ENCODE measurements at regions not wholly inside any gene's neighbourhood (a gene's known extent, or its start where the extent isn't known, plus 50 kb on each side); places are given as distances from the start of the nearest gene placed in this dataset.

DNA sequence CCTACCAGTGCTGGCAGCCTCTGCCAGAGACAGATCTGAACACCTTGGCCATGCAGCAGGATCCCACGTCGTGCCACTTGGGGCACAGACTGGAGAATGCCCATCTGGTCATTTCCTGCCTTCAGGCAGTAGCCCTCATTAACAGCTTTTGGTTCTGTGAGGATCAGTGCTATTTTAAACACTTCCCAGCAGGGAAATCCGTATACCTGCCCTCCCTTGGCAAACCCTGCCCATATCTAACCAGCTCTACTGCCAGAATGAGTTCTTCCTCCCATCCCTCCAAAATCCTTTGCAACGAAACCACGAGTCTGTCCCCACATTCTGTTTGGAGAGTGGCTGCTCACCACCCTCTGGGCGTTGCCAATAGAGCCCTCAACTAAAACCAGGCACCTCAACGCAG, 245.7 kb downstream of the ENGASE start:
- TF ChIP-seq, protein P1, sequence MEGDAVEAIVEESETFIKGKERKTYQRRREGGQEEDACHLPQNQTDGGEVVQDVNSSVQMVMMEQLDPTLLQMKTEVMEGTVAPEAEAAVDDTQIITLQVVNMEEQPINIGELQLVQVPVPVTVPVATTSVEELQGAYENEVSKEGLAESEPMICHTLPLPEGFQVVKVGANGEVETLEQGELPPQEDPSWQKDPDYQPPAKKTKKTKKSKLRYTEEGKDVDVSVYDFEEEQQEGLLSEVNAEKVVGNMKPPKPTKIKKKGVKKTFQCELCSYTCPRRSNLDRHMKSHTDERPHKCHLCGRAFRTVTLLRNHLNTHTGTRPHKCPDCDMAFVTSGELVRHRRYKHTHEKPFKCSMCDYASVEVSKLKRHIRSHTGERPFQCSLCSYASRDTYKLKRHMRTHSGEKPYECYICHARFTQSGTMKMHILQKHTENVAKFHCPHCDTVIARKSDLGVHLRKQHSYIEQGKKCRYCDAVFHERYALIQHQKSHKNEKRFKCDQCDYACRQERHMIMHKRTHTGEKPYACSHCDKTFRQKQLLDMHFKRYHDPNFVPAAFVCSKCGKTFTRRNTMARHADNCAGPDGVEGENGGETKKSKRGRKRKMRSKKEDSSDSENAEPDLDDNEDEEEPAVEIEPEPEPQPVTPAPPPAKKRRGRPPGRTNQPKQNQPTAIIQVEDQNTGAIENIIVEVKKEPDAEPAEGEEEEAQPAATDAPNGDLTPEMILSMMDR (IDR thresholded peaks at IDR 0.05; ENCODE audit: borderline replicate concordance, extremely low read depth, insufficient read depth) = no peak
- no peak for DNase-seq
- H3K4me1 ChIP-seq (ENCODE audit: control insufficient read depth in 2 of 3, insufficient read depth in 2 of 3, low read depth in 1 of 3, low read length in 3 of 3) = no peaks in the 10 kb centered on the region

DNA sequence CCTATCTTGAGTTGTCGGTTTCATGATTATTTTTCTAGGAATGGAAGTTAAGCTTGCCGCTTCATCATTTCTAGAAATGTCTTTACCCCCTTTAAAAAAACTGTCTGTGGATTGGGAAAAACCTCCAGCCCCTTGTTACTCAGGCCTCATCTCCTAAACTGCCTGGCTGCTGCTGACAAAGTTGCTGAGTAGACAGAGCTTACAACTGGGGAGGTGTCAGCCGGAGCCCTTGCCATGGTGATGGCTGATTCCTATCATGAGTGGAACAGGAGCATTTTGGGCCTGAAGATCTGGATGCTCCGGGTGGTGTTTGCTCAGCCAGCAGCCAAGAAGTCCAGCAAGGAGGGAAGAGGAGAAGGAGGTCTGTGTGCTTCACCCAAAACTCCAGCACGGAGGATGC, 243.3 kb downstream of the ENGASE start:
- FAIRE-seq = no peak
- Histone ChIP-seq H3K36me3 (ENCODE audit: control insufficient read depth in 2 of 3, insufficient read depth in 3 of 3, low read length in 3 of 3) (no peaks in the 10 kb centered on the region), H3K27ac (ENCODE audit: low read depth in 2 of 2, low read length in 2 of 2) (no peak overlapping the region), H3K4me1 (ENCODE audit: control insufficient read depth in 2 of 3, insufficient read depth in 2 of 3, low read depth in 1 of 3, low read length in 3 of 3) (no peaks in the 10 kb centered on the region), H3K9ac (ENCODE audit: low read length in 3 of 3) (no peak overlapping the region), H3K27me3 (ENCODE audit: control insufficient read depth, insufficient read depth, low read length) (peaks cover 6% of the 10 kb centered on the region), H3K4me3 (ENCODE audit: low read length in 3 of 3) (no peak overlapping the region), H3K9me3 (ENCODE audit: control insufficient read depth in 2 of 3, insufficient read depth in 1 of 3, low read length in 3 of 3) (no peaks in the 10 kb centered on the region)
- intact Hi-C loops (cut with DNase I) = no loop called here
- TF ChIP-seq, protein P1 (IDR thresholded peaks at IDR 0.05; ENCODE audit: borderline replicate concordance, extremely low read depth, insufficient read depth) = no peak
- DNase-seq = no peak

More for the DNA sequence above, 245.7 kb downstream of the ENGASE start:
- H3K36me3 ChIP-seq (ENCODE audit: control insufficient read depth in 2 of 3, insufficient read depth in 3 of 3, low read length in 3 of 3) = no peaks in the 10 kb centered on the region
- peaks cover 2% of the 10 kb centered on the region for H3K27me3 ChIP-seq (ENCODE audit: control insufficient read depth, insufficient read depth, low read length)
- H3K9me3 ChIP-seq (ENCODE audit: control insufficient read depth in 2 of 3, insufficient read depth in 1 of 3, low read length in 3 of 3) = no peaks in the 10 kb centered on the region
- H3K4me3 ChIP-seq (ENCODE audit: low read length in 3 of 3) = no peak overlapping the region
- H3K9ac ChIP-seq (ENCODE audit: low read length in 3 of 3) = no peak overlapping the region
- no peak overlapping the region for H3K27ac ChIP-seq (ENCODE audit: low read depth in 2 of 2, low read length in 2 of 2)
- no peak for FAIRE-seq
- intact Hi-C loops (cut with DNase I) = no loop called here

DNA sequence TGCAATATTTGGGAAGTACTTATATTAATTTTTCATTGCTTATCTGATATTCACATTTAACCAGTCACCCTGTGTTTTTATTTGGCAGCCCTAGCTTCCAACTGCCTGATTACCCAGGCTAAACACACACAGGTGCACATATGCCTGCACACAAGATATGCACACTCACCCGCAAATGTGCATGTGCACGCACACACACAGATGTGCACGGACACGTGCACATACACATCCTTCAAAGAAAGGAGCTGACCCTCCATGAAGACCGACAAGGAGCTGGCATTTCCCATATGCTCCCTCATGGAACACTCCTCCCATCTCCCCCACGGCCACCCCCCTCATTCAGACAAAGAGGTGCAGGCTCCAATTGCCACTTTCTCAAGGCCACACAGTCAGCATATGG, 242.2 kb downstream of the ENGASE start:
- Histone ChIP-seq H3K27ac (ENCODE audit: low read depth in 2 of 2, low read length in 2 of 2) (no peak overlapping the region), H3K9ac (ENCODE audit: low read length in 3 of 3) (no peak overlapping the region), H3K4me3 (ENCODE audit: low read length in 3 of 3) (no peak overlapping the region), H3K4me1 (ENCODE audit: control insufficient read depth in 2 of 3, insufficient read depth in 2 of 3, low read depth in 1 of 3, low read length in 3 of 3) (no peaks in the 10 kb centered on the region), H3K27me3 (ENCODE audit: control insufficient read depth, insufficient read depth, low read length) (peaks cover 6% of the 10 kb centered on the region), H3K9me3 (ENCODE audit: control insufficient read depth in 2 of 3, insufficient read depth in 1 of 3, low read length in 3 of 3) (no peaks in the 10 kb centered on the region), H3K36me3 (ENCODE audit: control insufficient read depth in 2 of 3, insufficient read depth in 3 of 3, low read length in 3 of 3) (no peaks in the 10 kb centered on the region)
- intact Hi-C loops (cut with DNase I) = no loop called here
- TF ChIP-seq, protein P1 (IDR thresholded peaks at IDR 0.05; ENCODE audit: borderline replicate concordance, extremely low read depth, insufficient read depth) = no peak
- no peak for DNase-seq
- no peak for FAIRE-seq

All from kidney (tissue), 13 donors.